ENCODE measurements at regions not wholly inside any gene's neighbourhood (a gene's known extent, or its start where the extent isn't known, plus 50 kb on each side); places are given as distances from the start of the nearest gene placed in this dataset.
A peak's percentile ranks its signal among the peaks of the same experiment; 100 is the strongest.

- H2AFZ ChIP-seq (replicated peaks; ENCODE audit: low read length, poor library complexity): no peak overlapping the region
- H4K8ac ChIP-seq (ENCODE audit: low read depth in 2 of 2, low read length in 2 of 2): peak overlapping the region in 1 of 2 experiments; percentile 49; a peak in 2 of 4 replicates
- TF ChIP-seq FOS (IDR thresholded peaks at IDR 0.05; ENCODE audit: low read depth, low read length): no peak
- TF ChIP-seq RCOR1 (IDR thresholded peaks at IDR 0.05; ENCODE audit: insufficient replicate concordance, low read length): no peak
- TF ChIP-seq MAFK (IDR thresholded peaks at IDR 0.05; ENCODE audit: low read depth, low read length): no peak
- TF ChIP-seq, protein P1, sequence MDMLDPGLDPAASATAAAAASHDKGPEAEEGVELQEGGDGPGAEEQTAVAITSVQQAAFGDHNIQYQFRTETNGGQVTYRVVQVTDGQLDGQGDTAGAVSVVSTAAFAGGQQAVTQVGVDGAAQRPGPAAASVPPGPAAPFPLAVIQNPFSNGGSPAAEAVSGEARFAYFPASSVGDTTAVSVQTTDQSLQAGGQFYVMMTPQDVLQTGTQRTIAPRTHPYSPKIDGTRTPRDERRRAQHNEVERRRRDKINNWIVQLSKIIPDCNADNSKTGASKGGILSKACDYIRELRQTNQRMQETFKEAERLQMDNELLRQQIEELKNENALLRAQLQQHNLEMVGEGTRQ (IDR thresholded peaks at IDR 0.05; ENCODE audit: low read depth, low read length): no peak
- TF ChIP-seq POLR2A (IDR thresholded peaks at IDR 0.05; ENCODE audit: low read depth, low read length): no peak
- TF ChIP-seq MXI1 (IDR thresholded peaks at IDR 0.05; ENCODE audit: borderline replicate concordance, low read depth, low read length): no peak
- no peak for TF ChIP-seq CHD1 (IDR thresholded peaks at IDR 0.05; ENCODE audit: low read depth, low read length)
- TF ChIP-seq NFE2L2 (IDR thresholded peaks at IDR 0.05; ENCODE audit: low read depth, low read length): no peak
- TF ChIP-seq, protein P2, sequence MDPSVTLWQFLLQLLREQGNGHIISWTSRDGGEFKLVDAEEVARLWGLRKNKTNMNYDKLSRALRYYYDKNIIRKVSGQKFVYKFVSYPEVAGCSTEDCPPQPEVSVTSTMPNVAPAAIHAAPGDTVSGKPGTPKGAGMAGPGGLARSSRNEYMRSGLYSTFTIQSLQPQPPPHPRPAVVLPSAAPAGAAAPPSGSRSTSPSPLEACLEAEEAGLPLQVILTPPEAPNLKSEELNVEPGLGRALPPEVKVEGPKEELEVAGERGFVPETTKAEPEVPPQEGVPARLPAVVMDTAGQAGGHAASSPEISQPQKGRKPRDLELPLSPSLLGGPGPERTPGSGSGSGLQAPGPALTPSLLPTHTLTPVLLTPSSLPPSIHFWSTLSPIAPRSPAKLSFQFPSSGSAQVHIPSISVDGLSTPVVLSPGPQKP (IDR thresholded peaks at IDR 0.05; ENCODE audit: borderline replicate concordance, low read depth, low read length): no peak
- no peak for TF ChIP-seq MAZ (IDR thresholded peaks at IDR 0.05; ENCODE audit: borderline replicate concordance, low read depth, low read length)
- no peak for TF ChIP-seq BHLHE40 (IDR thresholded peaks at IDR 0.05; ENCODE audit: low read depth, low read length)
- no peak for TF ChIP-seq RFX5 (IDR thresholded peaks at IDR 0.05; ENCODE audit: low read depth, low read length)
- no peaks in the 10 kb centered on the region for H3K79me1 ChIP-seq (ENCODE audit: low read depth in 1 of 2, low read length in 2 of 2)
- dilution Hi-C loops (cut with HindIII; ENCODE audit: low sequenced_read_pairs, unreplicated experiment) (no loop called here), intact Hi-C loops (cut with micrococcal nuclease) (no loop called here), in situ Hi-C loops (cut with MboI; ENCODE audit: low sequenced_read_pairs) (no loop called here)
- DNase-seq (peak; percentile 78), ATAC-seq (ENCODE audit: low read depth) (peak; percentile 88)
- no peak overlapping the region for H4K5ac ChIP-seq (ENCODE audit: low read depth, low read length)
- H3K9ac ChIP-seq (ENCODE audit: low read depth, low read length): no peak overlapping the region
- H3K23ac ChIP-seq (ENCODE audit: low read depth, low read length): peak overlapping the region; percentile 20; the same call in 1 of the 2 replicates
- peak overlapping the region; percentile 64; the same call in 1 of the 2 replicates for H2AK5ac ChIP-seq (ENCODE audit: low read depth, low read length)
- H3K9me1 ChIP-seq (ENCODE audit: insufficient read depth, low read length): peaks cover 5% of the 10 kb centered on the region; the same call in 1 of the 2 replicates
- H2BK20ac ChIP-seq (ENCODE audit: low read depth, low read length): peak overlapping the region; percentile 72; the same call in 1 of the 2 replicates
- no peak overlapping the region for H3K4me3 ChIP-seq (ENCODE audit: insufficient read depth, low read depth, low read length)
- POLR2A ChIA-PET (ENCODE audit: unreplicated experiment): no interaction called here
- H4K20me1 ChIP-seq (ENCODE audit: insufficient read depth, low read length): no peaks in the 10 kb centered on the region
- H2BK120ac ChIP-seq (ENCODE audit: low read depth, low read length): peak overlapping the region; percentile 70
- H3K56ac ChIP-seq (ENCODE audit: extremely low read depth, insufficient read depth, low read length): no peak overlapping the region
- H3K9me3 ChIP-seq (ENCODE audit: control insufficient read depth, insufficient read depth, low read length): no peaks in the 10 kb centered on the region
- H3K18ac ChIP-seq (ENCODE audit: low read depth, low read length): peak overlapping the region; percentile 67; the same call in 1 of the 2 replicates
- peak overlapping the region; percentile 81; the same call in 1 of the 3 replicates for H2BK15ac ChIP-seq (ENCODE audit: low read depth, low read length)
- H4K91ac ChIP-seq (ENCODE audit: insufficient read depth, low read depth, low read length): no peak overlapping the region
- H3K4ac ChIP-seq (ENCODE audit: low read depth, low read length): peak overlapping the region; percentile 36; the same call in 1 of the 2 replicates
- CTCF ChIA-PET: no interaction called here
- no peaks in the 10 kb centered on the region for H3K4me1 ChIP-seq (ENCODE audit: control insufficient read depth, insufficient read depth, low read length)
- H3K27ac ChIP-seq (ENCODE audit: insufficient read depth, low read length): peak overlapping the region; percentile 37; the same call in 1 of the 2 replicates
- H3K27me3 ChIP-seq (ENCODE audit: control insufficient read depth, insufficient read depth, low read length): no peaks in the 10 kb centered on the region
- H3K4me2 ChIP-seq (ENCODE audit: low read depth, low read length): peak overlapping the region; percentile 79; the same call in 1 of the 2 replicates
- peak overlapping the region; percentile 88 for H2BK5ac ChIP-seq (ENCODE audit: low read depth, low read length, poor library complexity, severe bottlenecking)
- WGBS, 2 experiments (ENCODE audit: extremely low coverage in 2 of 2, insufficient read length in 1 of 2): no CpG with 5 or more reads among the region's 2 CpGs
- H2AK9ac ChIP-seq (replicated peaks; ENCODE audit: low read depth, low read length, poor library complexity): no peak overlapping the region
- H3K14ac ChIP-seq (replicated peaks; ENCODE audit: low read depth, low read length): peak overlapping the region; percentile 68; the same call in 1 of the 2 replicates
- no peaks in the 10 kb centered on the region for H3K36me3 ChIP-seq (ENCODE audit: control insufficient read depth, insufficient read depth, low read length)
- BruUV-seq (replicated peaks): no TSS peak
These were observed 144.8 kb downstream of the KCNJ2 start for GRCh38 chr17:70314096-70314495.

Measured in IMR-90 (cell line).